Posterior cingulate gyrus (tissue), 11 donors: ENCODE measurements at regions not wholly inside any gene's neighbourhood (a gene's known extent, or its start where the extent isn't known, plus 50 kb on each side); places are given as distances from the start of the nearest gene placed in this dataset.

Source experiments
- DNase-seq, 10 donors: peaks; one replicate each; pipeline versions ENCODE4 v3.0.0 to v3.0.0-alpha.2; 2020 to 2021; ENCODE audit warnings: mixed read lengths in 3 of 10
- intact Hi-C: fragments of 100-400 bp; cut with DNase I; formaldehyde crosslinking; loops from one replicate; pipeline ENCODE4 v1.15.1; 2023

DNA sequence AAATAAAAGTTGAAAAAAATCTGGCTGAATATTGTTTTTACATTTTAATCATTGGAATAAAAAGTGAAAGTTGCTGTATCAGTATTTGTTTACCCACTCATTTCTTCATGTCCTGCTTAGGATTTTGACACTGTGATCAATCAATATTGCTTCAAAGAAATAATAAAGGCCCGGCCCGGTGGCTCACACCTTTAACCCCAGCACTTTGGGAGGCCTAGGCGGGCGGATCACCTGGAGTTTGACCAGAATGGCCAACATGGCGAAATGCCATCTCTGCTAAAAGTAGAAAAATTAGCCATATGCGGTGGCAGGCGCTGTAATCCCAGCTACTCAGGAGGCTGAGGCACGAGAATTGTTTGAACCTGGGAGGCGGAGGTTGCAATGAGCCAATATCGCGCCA is 93.7 kb upstream of the CTNND2 start:
- intact Hi-C loops, result no loop called here
- peak in 1 of 10 donors; percentile 66 for DNase-seq

DNA sequence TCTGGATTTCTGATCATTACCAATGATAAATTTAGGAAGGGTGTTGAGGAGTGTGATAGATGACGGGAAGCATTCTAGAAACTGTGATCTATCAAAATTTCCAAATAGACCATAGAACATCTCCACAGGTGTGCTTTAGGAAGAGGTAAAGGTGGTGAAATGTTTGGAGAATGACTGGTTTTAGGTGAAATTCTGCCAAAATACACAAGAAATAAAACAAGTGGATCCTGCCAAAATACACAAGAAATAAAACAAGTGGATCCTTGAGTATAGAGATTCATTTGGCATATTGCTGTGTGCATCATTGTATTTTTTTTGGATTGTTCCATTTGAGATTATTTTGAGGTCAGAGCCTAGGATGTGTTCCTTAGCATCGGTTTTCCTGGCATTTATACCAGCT is 88.3 kb upstream of the CTNND2 start:
- DNase-seq, result no peak
- intact Hi-C loops, result no loop called here

DNA sequence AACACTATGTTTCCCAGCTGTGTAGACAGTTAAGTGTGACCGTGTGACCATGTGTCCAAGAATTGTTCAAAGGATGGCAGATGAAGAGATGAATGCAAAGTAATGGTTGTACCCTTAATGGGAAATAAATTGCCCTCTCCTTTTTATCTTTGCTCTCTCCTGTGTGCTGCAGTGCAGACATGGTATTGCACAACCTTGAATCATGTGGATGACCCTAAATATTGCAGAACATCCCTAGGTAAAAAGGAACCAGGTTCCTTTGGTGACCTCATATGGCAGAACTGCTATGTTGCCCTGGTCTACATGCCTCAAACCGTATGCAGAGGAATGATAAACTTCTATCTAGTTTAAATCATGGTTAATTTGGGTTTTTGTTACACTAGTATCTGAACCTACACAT is 81.7 kb upstream of the CTNND2 start:
- DNase-seq, result no peak
- intact Hi-C loops, result no loop called here

DNA sequence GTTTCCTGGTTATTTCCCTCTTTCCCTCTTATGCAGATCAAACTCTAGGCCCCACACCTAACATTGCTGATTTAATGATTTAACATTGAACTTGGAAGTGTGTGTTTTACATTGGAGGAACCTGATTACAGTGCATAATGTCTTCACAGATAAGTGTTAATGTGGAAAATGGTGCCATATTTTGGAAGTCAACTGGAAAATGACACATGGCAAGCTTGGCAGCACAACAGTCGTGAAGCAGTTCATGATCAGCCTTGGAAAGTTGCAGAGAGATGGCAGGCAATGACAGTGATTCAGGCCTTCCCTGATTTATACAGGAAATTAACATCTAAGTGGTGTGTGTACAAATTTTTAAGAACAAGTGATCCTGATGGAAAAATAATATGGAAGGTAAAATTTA is 80.0 kb upstream of the CTNND2 start:
- DNase-seq, result no peak
- intact Hi-C loops, result no loop called here

DNA sequence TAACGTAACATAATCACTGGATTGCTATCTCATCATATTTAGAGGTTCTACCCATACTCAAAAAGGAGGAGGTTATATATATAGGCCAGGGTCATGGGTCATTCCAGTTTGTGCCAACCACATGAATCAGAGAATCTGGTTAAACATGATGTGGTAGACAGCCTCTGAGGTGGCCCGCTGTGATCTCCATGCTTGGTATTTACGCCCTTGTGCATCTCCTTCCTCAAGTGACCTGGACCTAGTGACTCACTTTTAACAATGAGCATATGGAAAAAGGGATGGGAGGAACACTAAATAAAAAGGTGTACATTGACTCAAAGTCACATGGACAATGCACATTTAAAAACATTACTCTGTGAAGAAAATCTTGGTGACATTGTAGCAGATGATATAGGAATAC is 77.7 kb upstream of the CTNND2 start:
- no peak for DNase-seq
- intact Hi-C loops, result no loop called here

DNA sequence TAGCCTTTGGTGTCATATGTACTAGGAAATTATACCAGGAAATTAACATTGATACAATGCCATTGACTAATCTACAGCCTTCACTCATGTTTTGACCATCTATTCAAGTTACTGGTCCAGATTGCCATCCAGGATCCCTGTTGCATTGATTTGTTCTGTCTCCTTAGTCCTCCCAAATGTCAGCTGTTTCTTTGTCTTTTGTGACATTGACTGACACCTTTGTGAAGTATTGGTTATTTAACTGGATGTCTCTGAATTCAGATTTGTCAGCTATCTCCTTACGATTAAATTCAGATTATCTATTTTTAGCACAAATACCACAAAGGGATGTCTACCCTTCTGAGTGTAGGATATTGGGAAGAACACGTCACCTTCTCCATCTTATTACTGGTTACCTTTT is 73.7 kb upstream of the CTNND2 start:
- no peak for DNase-seq
- intact Hi-C loops, result no loop called here

DNA sequence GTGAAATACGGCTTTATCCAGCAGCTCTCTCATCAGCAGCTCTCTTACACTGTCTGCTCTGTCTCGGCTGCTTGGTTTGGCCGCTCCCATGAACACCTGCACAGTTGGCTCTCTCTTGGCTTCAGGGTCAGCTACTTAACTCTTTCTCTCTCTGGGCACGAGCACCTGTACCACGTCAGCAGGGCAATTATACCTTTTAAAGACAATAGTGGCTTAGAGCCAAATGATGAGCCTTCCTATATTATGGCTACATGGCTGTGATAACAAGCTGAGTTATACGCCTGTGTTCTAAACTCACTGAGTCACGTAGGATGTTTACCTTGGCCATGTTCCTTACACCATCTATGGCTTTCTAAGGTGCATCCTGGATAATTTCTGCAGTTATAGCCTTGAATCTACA is 69.2 kb upstream of the CTNND2 start:
- intact Hi-C loops, result no loop called here
- no peak for DNase-seq

DNA sequence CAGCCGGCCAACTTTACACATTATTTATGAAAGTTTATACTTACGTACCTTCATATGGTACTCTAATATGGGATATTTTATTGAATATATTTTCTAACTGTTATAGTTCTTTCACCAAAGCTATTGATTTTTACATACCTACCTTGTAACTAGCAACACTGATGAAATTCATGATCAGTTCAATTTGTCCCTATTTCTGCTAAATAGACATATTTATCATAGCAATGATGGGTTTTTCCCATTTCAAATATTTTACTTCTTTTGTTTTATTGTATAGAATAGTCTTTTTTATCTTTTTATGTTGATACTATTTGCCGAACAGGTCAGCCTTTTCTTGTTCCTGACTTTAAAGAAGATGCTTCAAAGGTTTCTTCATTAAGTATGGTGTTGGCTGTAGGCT is 59.0 kb upstream of the CTNND2 start:
- no peak for DNase-seq
- intact Hi-C loops, result no loop called here

DNA sequence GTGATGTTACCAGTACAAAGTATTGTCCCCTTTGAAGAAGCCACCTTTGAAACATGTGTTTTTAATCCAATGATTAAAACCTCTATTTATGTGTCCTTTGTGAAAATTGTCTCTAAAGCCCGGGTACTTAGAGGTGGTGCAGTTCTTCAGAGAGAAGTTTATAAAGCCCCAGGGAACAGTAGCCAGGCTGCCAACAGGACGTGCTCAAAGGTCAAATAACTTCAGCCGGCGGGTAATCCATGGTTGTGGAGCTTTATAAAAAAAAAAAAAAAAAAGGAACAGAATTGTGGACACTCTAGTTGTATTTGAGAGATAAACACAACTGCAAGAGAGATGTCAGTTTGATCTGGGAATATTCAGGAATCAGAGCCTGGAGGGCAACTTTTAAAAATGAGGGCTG is 57.9 kb upstream of the CTNND2 start:
- intact Hi-C loops, result no loop called here

DNA sequence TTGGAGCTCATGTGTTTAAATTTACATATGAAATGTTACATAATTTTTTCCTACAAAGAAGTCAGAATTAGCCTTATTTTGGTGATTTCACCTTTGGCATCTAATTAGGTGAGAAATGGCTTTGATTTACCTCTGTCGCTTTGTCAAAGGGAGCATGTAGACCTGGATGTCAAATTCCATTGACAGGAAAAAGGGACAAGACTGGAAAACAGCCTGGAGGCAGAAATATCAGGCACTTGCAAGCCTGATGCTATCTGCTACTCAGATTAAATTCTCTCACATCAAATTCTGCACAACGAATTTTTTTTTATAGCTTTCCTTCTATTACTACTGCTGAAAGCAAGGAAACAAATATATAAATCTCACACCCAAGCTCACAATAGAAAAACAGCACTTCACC is 54.1 kb upstream of the CTNND2 start:
- intact Hi-C loops, result no loop called here
- DNase-seq, result no peak

More for the DNA sequence above, 57.9 kb upstream of the CTNND2 start:
- no peak for DNase-seq

DNA sequence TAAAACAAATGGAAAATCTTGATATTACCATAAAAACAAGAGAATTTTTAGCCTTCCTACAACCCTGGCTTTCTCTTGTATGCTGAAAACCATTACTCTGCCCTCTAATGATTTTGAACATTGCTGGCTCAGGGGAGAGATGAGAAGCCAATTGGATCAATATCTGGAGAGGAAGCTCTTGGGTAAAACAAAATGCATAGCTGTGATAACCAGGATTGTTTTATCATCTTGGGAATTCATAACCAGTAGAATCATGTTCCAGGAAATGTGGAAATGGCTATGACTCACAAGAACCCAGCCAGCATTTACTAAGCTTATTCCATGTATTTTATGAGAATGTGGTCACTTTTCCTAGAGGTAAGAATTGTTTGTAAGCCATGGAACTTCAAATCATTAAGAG is 51.1 kb upstream of the CTNND2 start:
- intact Hi-C loops, result no loop called here
- DNase-seq, result no peak
